H1 (cell line): ENCODE measurements at regions not wholly inside any gene's neighbourhood (a gene's known extent, or its start where the extent isn't known, plus 50 kb on each side); places are given as distances from the start of the nearest gene placed in this dataset.
A peak's percentile ranks its signal among the peaks of the same experiment; 100 is the strongest.

ENCODE experiments used
- CTCF ChIA-PET: fragments of 300-600 bp; sonication (Branson Sonifier 250); formaldehyde crosslinking; loops from one replicate; lab custom pipeline; 2021; ENCODE audit not compliant: partially characterized antibody; lab: Charles Lee
- POLR2A ChIA-PET: fragments of 300-600 bp; sonication (Branson Sonifier 250); formaldehyde crosslinking; loops from one replicate; lab custom pipeline; 2021; ENCODE audit warnings: inconsistent platforms; ENCODE audit not compliant: partially characterized antibody; lab: Charles Lee
- DNase-seq, 2 experiments: peaks; one replicate each; pipeline versions ENCODE4 v3.0.0 to v3.0.0-alpha.2; 2010 to 2022; ENCODE audit warnings: low spot score in 2 of 2, low read depth in 1 of 2, mixed read lengths in 1 of 2
- FAIRE-seq: peaks from 2 replicates; lab custom pipeline; 2011; peaks lifted over from hg19 to GRCh38; lab: Jason Lieb, UNC
- H2AFZ ChIP-seq: 2 replicates; pipeline ENCODE4 v1.8.1; 2012; ENCODE audit warnings: low read length, inconsistent platforms
- H2AK5ac ChIP-seq: 2 replicates; pipeline ENCODE4 v1.6.1; 2013; ENCODE audit warnings: low read depth, low read length
- H2BK120ac ChIP-seq: replicated peaks from 2 replicates; pipeline ENCODE3; 2013; ENCODE audit warnings: low read depth, low read length, inconsistent platforms
- H2BK12ac ChIP-seq: 2 replicates; pipeline ENCODE4 v1.6.1; 2013; ENCODE audit warnings: low read depth, low read length
- H2BK15ac ChIP-seq: 2 replicates; pipeline ENCODE4 v1.6.1; 2013; ENCODE audit warnings: low read length
- H2BK20ac ChIP-seq: 2 replicates; pipeline ENCODE4 v1.6.1; 2013; ENCODE audit warnings: low read length
- H2BK5ac ChIP-seq: 2 replicates; pipeline ENCODE4 v1.6.1; 2013; ENCODE audit warnings: low read depth, low read length
- H3K14ac ChIP-seq: 2 replicates; pipeline ENCODE4 v1.6.1; 2013; ENCODE audit warnings: inconsistent platforms; ENCODE audit not compliant: insufficient read length
- H3K18ac ChIP-seq: 2 replicates; pipeline ENCODE4 v1.6.1; 2013; ENCODE audit warnings: low read length; ENCODE audit errors: extremely low read depth
- H3K23ac ChIP-seq: 2 replicates; pipeline ENCODE4 v1.6.1; 2013; ENCODE audit warnings: inconsistent platforms; ENCODE audit not compliant: insufficient read length
- H3K23me2 ChIP-seq: 2 replicates; pipeline ENCODE4 v1.6.1; 2013; ENCODE audit warnings: low read depth, low read length
- H3K27ac ChIP-seq: 2 replicates; pipeline ENCODE4 v1.6.1; 2011; ENCODE audit warnings: low read depth, low read length, inconsistent platforms
- H3K27me3 ChIP-seq, 4 experiments: replicated peaks in 1 of 4; 1 replicate in 1 of 4; 2 replicates in 3 of 4; pipeline versions ENCODE4 v1.6.1 to v1.8.1; 2011 to 2013; ENCODE audit warnings: low read length in 3 of 4, mild to moderate bottlenecking in 3 of 4, inconsistent platforms in 2 of 4, mixed read lengths in 2 of 4, moderate library complexity in 1 of 4; ENCODE audit not compliant: control insufficient read depth in 3 of 4, insufficient read depth in 3 of 4; ENCODE audit errors: extremely low read depth in 1 of 4
- H3K36me3 ChIP-seq, 4 experiments: 2 replicates each; pipeline versions ENCODE4 v1.6.1 to v1.8.1; 2011 to 2013; ENCODE audit warnings: mild to moderate bottlenecking in 4 of 4, low read length in 3 of 4, moderate library complexity in 2 of 4, control low read depth in 1 of 4, inconsistent platforms in 1 of 4; ENCODE audit not compliant: insufficient read depth in 4 of 4, control insufficient read depth in 2 of 4
- H3K4ac ChIP-seq: replicated peaks from 2 replicates; pipeline ENCODE3; 2013; ENCODE audit warnings: low read length, low read depth, mixed read lengths, inconsistent platforms; ENCODE audit not compliant: insufficient read length
- H3K4me1 ChIP-seq, 4 experiments: replicated peaks in 1 of 4; 1 replicate in 1 of 4; 2 replicates in 3 of 4; pipeline versions ENCODE4 v1.6.1 to v1.8.1; 2011 to 2013; ENCODE audit warnings: low read length in 3 of 4, inconsistent platforms in 2 of 4, mixed read lengths in 1 of 4; ENCODE audit not compliant: insufficient read depth in 4 of 4, control insufficient read depth in 3 of 4
- H3K4me2 ChIP-seq, 2 experiments: 2 replicates each; pipeline versions ENCODE4 v1.6.1 to v1.8.1; 2011 to 2013; ENCODE audit warnings: low read depth in 2 of 2, low read length in 2 of 2, control low read depth in 1 of 2, inconsistent platforms in 1 of 2, mild to moderate bottlenecking in 1 of 2; ENCODE audit not compliant: insufficient read depth in 1 of 2
- H3K4me3 ChIP-seq, 4 experiments: fragments of 200-600, 300-600 bp in 1 of 4; sonication (generic), shearing (Covaris generic), sonication (Bioruptor Twin) in 1 of 4; 2 replicates each; pipeline versions ENCODE4 v1.5.1 to v1.8.1; 2011 to 2016; ENCODE audit warnings: low read length in 4 of 4, low read depth in 3 of 4, control low read depth in 2 of 4, inconsistent platforms in 2 of 4, mild to moderate bottlenecking in 2 of 4, mixed read lengths in 1 of 4, moderate library complexity in 1 of 4; ENCODE audit not compliant: insufficient read depth in 2 of 4; ENCODE audit errors: extremely low read depth in 1 of 4
- H3K56ac ChIP-seq: replicated peaks from 2 replicates; pipeline ENCODE3; 2013; ENCODE audit warnings: low read depth, mild to moderate bottlenecking, mixed read lengths, low read length, inconsistent platforms; ENCODE audit not compliant: insufficient read length
- H3K79me1 ChIP-seq: 2 replicates; pipeline ENCODE4 v1.6.1; 2013; ENCODE audit warnings: low read depth, low read length, control low read depth
- H3K79me2 ChIP-seq, 2 experiments: 2 replicates each; pipeline versions ENCODE4 v1.6.1 to v1.8.1; 2012 to 2013; ENCODE audit warnings: low read length in 2 of 2, mild to moderate bottlenecking in 2 of 2, inconsistent platforms in 1 of 2; ENCODE audit not compliant: insufficient read depth in 2 of 2, control insufficient read depth in 1 of 2
- H3K9ac ChIP-seq, 4 experiments: replicated peaks in 1 of 4; 1 replicate in 1 of 4; 2 replicates in 3 of 4; pipeline versions ENCODE4 v1.6.1 to v1.8.1; 2011 to 2013; ENCODE audit warnings: low read depth in 3 of 4, low read length in 3 of 4, control low read depth in 2 of 4, mild to moderate bottlenecking in 2 of 4, moderate library complexity in 2 of 4, inconsistent platforms in 1 of 4; ENCODE audit errors: extremely low read depth in 1 of 4
- H3K9me3 ChIP-seq, 2 experiments: 2 replicates each; pipeline versions ENCODE4 v1.6.1 to v1.8.1; 2012 to 2013; ENCODE audit warnings: mild to moderate bottlenecking in 2 of 2, moderate library complexity in 2 of 2, control low read depth in 1 of 2, inconsistent platforms in 1 of 2, low read depth in 1 of 2, low read length in 1 of 2, mixed read lengths in 1 of 2; ENCODE audit not compliant: insufficient read depth in 2 of 2
- H4K20me1 ChIP-seq, 2 experiments: replicated peaks in 1 of 2; 2 replicates each; pipeline versions ENCODE3 to v1.8.1; 2011 to 2013; ENCODE audit warnings: inconsistent platforms in 2 of 2, low read length in 2 of 2, mild to moderate bottlenecking in 1 of 2; ENCODE audit not compliant: insufficient read depth in 2 of 2, control insufficient read depth in 1 of 2
- H4K5ac ChIP-seq: 2 replicates; pipeline ENCODE4 v1.6.1; 2013; ENCODE audit warnings: low read length, low read depth, mixed read lengths, inconsistent platforms; ENCODE audit not compliant: insufficient read length
- H4K8ac ChIP-seq: 2 replicates; pipeline ENCODE4 v1.8.0; 2013; ENCODE audit warnings: mild to moderate bottlenecking, moderate library complexity, low read length, inconsistent platforms; ENCODE audit not compliant: insufficient read depth; ENCODE audit errors: extremely low read depth
- H4K91ac ChIP-seq: replicated peaks from 2 replicates; pipeline ENCODE3; 2013; ENCODE audit warnings: low read length, mixed read lengths, inconsistent platforms; ENCODE audit not compliant: insufficient read length
- RAD21 ChIP-seq, 2 experiments: IDR thresholded peaks in 1 of 2; conservative IDR thresholded peaks in 1 of 2; 2 replicates each; pipeline ENCODE4 v1.6.1; 2011; ENCODE audit warnings: low read depth in 2 of 2, low read length in 2 of 2, improper control_type of control experiment in 1 of 2, inconsistent platforms in 1 of 2, mild to moderate bottlenecking in 1 of 2, moderate library complexity in 1 of 2
- WGBS, 2 experiments: shearing (Covaris generic) in 1 of 2; methylation state at CpG; one replicate each; pipeline versions ENCODE4 v1.1.6 to v1.1.7; 2013 to 2015; ENCODE audit warnings: low lambda C conversion rate in 2 of 2, mixed read lengths in 2 of 2, inconsistent platforms in 1 of 2, low coverage in 1 of 2, missing lambda C conversion rate in 1 of 2; ENCODE audit not compliant: insufficient replicate concordance in 2 of 2, insufficient coverage in 1 of 2, insufficient read length in 1 of 2; ENCODE audit errors: extremely low coverage in 1 of 2, missing lambda C conversion rate in 1 of 2; 5-methylcytosine and 5-hydroxymethylcytosine counted together
- TF ChIP-seq, protein P1 (sequence below): IDR thresholded peaks from 2 replicates; pipeline ENCODE4 v1.6.1; 2012; ENCODE audit warnings: inconsistent platforms

GRCh38 chr4:85302193-85302736, 172.7 kb upstream of the ARHGAP24 start:
- no peaks in the 10 kb centered on the region for H3K79me1 ChIP-seq
- H2BK5ac ChIP-seq: no peak overlapping the region
- no peak overlapping the region for H2AK5ac ChIP-seq
- no peaks in the 10 kb centered on the region for H3K27me3 ChIP-seq
- H3K27ac ChIP-seq: peak overlapping the region; percentile 3; the same call in 1 of the 2 replicates
- peak overlapping the region; percentile 34; the same call in 1 of the 2 replicates for H2AFZ ChIP-seq
- no peak for TF ChIP-seq RAD21 (IDR thresholded peaks at IDR 0.05 in 1 of 2, conservative IDR thresholded peaks at IDR 0.05 in 1 of 2; ENCODE audit: low read depth in 2 of 2, low read length in 2 of 2)
- TF ChIP-seq, protein P1, sequence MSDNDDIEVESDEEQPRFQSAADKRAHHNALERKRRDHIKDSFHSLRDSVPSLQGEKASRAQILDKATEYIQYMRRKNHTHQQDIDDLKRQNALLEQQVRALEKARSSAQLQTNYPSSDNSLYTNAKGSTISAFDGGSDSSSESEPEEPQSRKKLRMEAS: no peak
- no peak overlapping the region for H3K4ac ChIP-seq
- H4K91ac ChIP-seq: no peak overlapping the region
- H3K4me1 ChIP-seq: peaks cover 2 to 12% (median 6%) of the 10 kb centered on the region in 4 experiments; a peak in 5 of 7 replicates
- H2BK15ac ChIP-seq: 0 out of 2 replicates have a peak overlapping the region, but pooled peaks have one; percentile 47
- 93% methylated on average over 3 of the region's 3 CpGs; no CpG with 5 or more reads in 1 of the 2 experiments for WGBS, 2 experiments
- no peaks in the 10 kb centered on the region for H3K23me2 ChIP-seq
- no peak overlapping the region for H4K8ac ChIP-seq
- H3K9ac ChIP-seq: no peak overlapping the region
- ChIA-PET POLR2A (no interaction called here), CTCF (interaction anchor here (1.1 to 1.5 kb wide), 2 partner anchors 9 to 20 kb away, joined by 3 to 4 read pairs; no protein-coding TSS in a partner anchor)
- 0 out of 2 replicates have a peak overlapping the region, but pooled peaks have one; percentile 12 for H2BK12ac ChIP-seq
- no peaks in the 10 kb centered on the region for H4K20me1 ChIP-seq
- no peak overlapping the region for H3K14ac ChIP-seq
- H3K56ac ChIP-seq: no peak overlapping the region
- no peaks in the 10 kb centered on the region for H3K79me2 ChIP-seq
- no peaks in the 10 kb centered on the region for H3K9me3 ChIP-seq
- H3K23ac ChIP-seq: no peak overlapping the region
- no peak overlapping the region for H3K18ac ChIP-seq
- H2BK20ac ChIP-seq: peak overlapping the region; percentile 84; the same call in 1 of the 2 replicates
- no peak overlapping the region for H2BK120ac ChIP-seq
- peak overlapping the region in 1 of 2 experiments; percentile 12; a peak in 1 of 4 replicates for H3K4me2 ChIP-seq
- H3K4me3 ChIP-seq: no peak overlapping the region
- no peak for FAIRE-seq
- H4K5ac ChIP-seq: no peak overlapping the region
- no peaks in the 10 kb centered on the region for H3K36me3 ChIP-seq
- no peak for DNase-seq
